ENCODE measurements at regions not wholly inside any gene's neighbourhood (a gene's known extent, or its start where the extent isn't known, plus 50 kb on each side); places are given as distances from the start of the nearest gene placed in this dataset.
"Not testable (repeated sequence)": the region's sequence is repeated elsewhere in the genome, so short reads cannot be mapped to it uniquely, and the experiment has no call there.

DNA sequence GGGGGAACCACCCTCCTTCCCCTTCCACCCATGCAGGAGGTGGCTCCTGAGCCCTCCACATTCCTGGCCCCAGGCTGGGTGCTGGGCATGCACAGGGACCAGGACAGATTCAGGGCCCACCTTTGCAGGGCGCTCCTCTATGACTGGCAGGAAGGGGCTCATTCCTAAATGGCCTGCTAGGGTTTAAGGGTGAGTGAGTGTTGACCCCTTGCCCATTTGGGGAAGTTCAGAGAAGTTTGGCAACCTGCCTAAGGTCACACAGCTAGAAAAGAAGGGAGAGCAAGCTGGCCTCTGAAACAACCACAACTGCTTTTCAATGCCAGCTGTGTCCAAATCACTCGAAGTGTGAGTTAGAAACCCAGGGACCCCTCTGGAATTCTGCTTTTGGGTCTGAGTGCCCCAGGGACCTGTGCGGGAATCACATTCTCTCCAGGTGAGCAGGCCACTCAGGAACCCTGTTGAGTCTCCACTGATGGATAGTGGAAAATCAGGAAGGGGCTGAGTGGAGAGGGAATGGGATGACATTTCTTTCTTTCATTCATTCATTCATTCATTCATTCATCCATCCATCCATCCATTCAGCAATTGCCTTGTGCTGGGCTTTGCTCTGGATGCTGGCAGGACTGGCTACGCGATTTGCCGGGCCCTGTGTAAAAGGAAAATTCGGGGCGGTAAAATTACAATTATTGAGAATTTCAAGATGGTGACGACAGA lies 191.9 kb downstream of the C9orf50 start:
- DNase-seq = no peak

DNA sequence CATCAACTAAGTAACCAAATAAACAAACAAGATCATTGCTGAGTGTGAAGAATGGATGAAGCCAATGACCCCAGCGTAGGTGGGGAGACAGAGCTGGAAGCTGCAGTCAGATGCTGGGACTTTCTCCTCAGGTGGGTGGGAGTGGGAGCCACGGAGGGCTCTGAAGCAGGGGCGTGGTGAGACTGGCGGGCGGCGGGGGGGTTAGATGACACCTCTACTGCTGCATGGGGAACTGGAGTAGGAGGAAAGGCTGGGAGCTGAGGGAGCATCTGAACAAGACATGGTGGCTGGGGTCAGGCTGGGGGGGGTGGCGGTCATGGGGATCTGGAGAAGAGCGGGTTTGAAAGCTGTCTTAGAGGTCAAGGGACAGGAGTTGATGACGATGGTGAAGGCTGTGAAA lies 193.8 kb downstream of the C9orf50 start:
- DNase-seq = no peak

DNA sequence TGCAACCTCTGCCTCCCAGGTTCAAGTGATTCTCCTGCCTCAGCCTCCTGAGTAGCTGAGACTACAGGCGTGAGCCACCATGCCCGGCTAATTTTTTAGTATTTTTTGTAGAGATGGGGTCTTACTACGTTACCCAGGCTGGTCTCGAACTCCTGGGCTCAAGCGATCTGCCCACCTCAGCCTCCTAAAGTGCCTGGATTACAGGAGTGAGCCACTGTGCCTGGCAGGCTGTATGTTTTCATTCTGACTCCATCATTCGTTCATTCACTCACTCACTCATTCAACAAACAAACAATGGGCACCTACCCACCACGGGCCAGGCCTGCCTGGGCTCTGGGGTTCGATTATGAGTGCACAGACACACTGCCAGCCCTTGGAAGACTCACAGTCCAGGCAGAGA lies 197.1 kb downstream of the C9orf50 start:
- not testable (repeated sequence) for DNase-seq

DNA sequence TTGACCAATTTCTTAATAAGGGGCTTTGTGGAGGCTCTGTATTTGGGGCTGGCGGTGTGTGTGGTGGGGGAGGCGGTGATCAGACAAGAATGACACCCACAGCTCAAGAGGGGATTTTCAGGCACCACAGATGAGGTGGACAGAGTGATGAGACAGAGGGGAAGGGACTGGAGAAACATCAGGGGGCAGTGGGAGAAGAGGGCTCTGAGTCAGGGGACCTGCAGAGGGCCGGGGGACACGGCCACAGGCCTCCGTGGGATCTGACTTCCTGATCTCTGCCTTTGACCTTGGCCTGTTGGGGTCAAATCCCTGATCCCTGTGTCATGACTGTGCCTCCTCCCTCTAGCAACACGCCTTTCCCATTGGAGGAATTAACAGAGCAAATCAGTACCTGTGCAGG lies 197.7 kb downstream of the C9orf50 start:
- DNase-seq = no peak

DNA sequence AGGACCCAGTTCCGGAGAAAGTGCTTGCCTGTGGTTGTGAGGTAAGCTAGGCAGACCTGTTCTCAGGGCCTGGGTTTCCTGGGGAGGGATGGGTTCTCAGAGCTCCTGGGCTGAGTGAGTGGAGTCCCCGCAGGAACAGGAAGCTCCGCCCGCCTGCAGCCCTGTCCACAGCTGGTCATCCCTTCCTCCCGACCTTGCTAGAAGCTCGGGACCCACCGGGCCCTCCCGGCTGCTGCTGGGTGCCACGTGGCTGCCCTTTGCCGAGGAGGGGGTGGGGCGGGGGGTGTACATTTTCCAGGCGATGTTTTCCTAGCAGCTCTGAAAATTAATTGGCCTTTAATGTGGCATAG lies 198.1 kb downstream of the C9orf50 start:
- DNase-seq = no peak

DNA sequence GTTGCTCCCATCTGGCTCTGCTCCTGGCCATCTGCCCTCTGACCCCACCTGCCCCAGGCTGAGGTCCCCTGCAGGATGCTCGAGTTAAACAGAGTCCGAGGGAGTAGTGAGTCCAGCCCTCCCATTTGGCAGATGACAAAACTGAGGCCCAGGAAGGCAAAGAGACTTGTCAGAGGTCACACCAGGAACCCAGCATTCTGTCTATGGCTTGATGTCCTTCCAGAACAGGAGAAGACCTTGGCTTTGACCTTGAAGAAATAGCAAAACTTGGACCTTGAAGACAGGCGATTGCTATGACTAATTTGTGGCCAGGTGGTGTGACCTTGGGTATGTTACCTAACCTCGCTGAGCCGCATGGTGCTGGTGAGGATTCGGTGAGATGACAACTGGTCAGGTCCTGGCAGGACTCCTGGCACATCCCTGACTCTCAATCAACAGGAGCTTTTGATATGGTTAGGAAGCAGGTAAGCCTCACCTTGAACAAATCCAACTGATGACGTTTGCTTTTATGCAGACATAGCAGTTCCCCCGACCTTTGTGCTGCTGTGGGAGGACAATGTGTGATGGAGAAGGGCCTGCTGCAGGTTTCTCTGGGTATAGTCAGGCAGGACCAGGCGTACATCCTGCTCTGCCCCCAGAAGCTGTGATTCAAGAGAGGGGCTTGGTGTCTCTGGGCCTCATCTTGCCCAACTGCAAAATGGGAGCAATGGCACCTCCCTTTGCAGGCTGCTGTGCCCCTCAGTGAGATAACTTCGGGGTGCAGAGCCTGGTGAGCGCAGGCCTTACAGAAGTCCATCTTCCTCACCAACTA lies 198.7 kb downstream of the C9orf50 start:
- no peak for DNase-seq

DNA sequence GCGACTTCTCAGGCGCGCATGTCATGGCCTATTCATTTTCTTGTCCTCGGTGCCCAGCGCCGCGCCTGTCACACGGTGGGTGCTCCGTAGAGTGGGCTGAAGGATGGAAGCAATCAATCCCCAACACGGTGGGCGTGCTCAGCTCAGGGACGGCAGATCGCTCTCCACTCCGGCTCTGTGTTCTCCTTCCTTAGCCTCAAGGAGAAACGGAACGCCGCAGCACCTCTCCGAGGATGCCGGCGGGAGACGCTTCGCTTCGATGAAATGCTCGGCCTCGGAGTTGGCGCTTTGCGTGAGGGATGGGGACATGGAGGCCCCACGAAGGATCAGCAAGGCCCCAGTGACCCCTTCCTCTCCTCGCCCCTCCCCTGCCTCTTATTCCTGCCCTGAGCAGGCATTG lies 199.5 kb downstream of the C9orf50 start:
- no peak for DNase-seq

DNA sequence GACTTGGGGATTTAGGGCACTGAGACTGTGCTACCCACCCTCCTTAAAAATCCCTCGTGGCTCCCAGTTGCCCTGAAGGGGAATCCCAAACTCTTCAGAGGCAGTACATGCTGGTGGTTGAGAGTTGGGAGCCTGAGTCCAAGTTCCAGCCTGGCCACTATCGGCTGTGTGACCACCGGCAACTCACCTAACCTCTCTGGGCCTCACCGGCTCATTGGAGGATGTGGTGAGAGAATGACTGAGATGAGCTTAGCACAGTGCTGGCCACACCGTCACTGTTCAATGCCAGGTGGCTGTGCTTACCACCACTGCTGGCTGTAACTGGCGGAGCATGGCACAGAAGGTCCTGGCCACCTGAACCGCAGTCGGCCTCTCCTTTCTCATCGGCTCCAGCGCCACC lies 200.2 kb downstream of the C9orf50 start:
- no peak for DNase-seq

DNA sequence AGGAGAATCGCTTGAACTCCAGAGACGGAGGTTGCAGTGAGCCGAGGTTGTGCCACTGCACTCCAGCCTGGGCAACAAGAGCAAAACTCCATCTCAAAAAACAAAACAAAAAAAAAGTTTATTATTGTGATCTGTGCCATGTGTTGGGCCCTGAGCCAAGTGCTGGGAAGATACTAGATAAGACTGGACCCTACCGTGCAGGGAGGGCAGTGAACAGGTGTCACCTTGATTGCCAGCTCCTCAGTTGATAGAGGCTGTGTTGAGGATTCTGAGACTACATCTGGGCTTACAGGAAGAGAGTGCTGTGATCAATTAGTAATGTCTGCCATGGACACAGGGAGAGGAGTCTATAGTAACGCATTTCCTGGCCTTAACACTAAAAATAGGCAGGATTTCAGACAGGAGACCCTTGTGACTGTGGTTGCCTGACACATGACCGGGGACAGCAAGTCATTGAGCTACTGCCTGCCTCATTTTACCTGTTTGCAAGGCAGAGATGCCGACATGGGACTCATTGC lies 201.5 kb downstream of the C9orf50 start:
- no peak for DNase-seq

DNA sequence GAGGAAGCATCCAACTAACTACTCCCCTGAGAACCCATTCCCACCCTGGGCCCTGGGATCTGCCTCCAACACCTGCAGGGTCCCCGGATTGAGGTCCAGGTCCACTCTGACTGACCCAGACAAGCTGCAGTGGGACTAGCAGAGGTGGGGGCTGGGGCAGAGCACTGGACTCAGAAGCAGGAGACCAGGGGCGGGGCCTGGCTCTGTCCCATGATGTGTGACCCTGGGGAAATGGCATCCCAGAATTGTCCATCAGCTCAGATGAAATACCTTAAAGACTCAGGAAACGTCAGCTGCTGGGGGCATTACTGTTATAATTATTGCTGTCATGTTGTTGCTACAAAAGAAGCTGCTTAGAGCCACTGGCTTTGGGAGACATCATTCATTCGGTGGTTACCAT lies 202.4 kb downstream of the C9orf50 start:
- DNase-seq = no peak

DNA sequence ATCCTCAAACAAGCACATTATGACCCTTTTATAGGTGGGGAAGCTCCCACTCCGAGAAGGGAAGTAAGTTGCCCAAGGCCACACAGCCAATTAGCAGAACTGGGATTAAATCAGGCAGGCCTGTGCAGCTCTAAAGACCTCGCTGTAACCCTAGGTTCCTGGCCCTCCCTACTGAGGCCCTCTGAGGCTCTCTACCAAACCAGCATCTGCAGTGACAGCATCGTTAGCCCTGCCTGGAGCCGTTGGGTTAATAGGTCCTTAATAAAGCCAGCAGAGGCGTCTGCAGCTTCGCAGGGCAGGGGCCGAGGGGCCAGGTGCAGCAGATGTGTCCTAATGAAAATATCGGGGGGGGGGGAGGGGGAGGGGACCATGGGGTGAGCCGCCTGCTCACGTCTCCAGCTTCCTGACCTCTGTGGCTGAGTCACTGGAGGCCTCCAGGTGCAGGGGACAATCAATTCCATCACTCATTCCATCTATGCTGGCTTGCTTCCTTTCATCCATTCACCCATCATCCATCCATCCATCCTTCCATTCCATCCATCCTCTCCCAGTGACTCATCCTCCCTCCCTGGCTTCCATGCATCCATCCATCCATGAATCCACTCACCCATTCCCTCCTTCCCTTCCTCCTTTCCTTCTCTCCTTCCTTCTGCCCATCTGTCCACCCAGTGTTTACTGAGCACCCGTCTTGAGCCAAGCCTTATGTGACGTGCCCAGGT lies 203.9 kb downstream of the C9orf50 start:
- no peak for DNase-seq

DNA sequence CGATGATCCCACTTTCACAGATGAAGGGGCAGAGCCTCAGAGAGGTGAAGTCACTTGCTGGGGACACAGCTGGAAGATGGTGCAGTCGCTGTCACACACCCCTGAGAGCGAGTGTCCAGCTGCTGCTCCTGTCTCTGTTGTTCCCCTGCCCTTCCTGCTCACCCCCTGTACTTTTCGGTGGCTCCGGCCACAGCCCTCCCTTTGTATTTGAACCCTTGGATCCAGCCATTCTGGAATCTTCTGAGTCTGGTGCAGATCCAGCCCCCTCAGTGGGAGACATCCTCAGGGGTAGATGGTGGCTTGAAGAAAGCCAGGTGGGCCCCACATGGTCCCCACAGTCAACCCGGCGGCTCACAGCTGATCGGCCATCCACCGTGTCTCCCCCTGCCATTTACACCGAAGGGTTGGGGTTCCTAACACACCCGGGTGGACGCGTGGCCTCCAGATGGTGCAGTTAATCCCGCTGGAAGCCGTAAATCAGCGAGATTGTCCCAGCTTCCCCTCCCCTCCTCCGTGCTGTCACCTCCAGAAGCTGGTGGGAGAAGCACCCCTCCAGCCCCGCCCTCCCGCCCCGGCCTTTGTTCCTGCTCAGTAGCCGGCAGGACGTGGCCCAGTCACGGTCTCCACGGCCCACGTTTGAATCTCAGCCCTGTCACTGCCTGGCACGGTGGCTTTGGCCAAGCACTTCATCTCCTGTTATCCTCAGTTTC lies 204.8 kb downstream of the C9orf50 start:
- DNase-seq = no peak

DNA sequence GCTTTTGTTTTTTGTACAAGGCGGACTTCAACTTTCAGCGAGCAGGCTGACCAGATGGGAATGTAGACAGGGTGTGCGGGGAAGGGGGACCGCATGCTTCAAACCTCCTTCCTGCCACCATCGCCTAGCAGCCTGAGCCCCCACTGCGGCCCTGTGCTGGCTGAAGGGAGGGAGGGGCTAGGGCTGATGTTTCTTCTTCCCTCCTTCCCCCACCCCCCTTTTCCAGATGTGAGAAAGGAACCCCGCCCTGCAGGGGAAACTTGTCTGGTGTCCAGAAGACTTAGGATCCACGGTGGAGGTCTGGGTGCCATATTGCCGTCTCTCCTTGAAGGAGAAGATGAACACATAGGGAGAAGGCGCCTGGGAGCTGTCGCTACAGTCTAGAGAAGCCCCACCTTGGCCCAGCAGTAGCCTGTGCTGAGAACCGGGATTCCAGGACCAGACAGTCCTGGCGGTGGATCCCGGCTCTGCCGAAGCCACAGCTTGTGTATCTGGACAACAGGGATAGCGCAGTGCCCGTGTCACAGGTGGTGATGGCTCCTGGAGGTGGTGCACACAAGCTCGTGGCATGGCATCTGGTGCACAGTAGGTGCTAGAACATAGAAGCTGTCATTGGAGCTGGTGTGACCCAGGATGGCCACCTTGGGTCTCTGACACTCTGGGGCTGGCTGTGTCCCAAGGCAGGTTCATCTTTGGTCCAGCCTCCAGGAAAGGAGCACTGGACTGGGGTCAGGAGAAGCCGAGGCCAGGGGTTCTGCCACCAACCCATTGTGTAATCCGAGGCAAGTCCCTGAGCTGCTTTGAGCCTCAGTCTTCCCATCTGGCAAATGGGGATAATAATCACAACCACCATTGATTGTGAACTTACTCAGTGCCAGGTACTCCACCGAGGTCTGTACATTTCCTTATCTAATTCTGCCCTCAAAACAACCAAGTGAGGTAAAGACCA lies 205.6 kb downstream of the C9orf50 start:
- DNase-seq = no peak

DNA sequence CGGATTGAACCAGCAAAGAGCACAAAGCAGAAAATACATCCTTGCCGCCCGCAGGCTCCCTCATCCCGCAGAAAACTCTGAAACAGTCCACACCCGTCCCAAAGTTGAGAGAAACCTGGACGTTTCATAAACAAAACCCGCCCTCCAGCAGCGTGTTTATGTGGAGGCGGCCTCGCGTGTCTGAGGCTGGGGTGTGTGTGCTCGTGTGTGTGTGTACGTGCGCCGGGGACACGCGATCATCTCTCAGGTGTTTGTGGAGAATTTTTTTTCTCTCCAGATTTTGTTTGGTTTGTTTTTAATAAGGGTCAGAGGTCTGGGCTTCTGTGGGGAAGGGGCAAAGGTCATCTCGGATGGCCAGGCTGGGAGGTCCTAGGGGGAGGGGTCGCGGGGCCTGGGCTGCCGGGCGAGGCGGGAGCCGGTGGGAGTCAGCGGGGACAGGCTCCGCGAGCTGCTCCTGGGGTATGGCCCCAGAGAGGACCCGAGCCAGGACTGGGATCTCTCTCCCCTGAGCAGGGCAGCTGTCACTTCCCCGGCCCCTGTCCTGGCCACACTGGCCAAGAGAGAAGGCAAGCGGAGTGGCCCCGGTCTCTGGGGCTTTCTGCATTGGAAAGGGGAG lies 206.4 kb downstream of the C9orf50 start:
- DNase-seq = no peak

DNA sequence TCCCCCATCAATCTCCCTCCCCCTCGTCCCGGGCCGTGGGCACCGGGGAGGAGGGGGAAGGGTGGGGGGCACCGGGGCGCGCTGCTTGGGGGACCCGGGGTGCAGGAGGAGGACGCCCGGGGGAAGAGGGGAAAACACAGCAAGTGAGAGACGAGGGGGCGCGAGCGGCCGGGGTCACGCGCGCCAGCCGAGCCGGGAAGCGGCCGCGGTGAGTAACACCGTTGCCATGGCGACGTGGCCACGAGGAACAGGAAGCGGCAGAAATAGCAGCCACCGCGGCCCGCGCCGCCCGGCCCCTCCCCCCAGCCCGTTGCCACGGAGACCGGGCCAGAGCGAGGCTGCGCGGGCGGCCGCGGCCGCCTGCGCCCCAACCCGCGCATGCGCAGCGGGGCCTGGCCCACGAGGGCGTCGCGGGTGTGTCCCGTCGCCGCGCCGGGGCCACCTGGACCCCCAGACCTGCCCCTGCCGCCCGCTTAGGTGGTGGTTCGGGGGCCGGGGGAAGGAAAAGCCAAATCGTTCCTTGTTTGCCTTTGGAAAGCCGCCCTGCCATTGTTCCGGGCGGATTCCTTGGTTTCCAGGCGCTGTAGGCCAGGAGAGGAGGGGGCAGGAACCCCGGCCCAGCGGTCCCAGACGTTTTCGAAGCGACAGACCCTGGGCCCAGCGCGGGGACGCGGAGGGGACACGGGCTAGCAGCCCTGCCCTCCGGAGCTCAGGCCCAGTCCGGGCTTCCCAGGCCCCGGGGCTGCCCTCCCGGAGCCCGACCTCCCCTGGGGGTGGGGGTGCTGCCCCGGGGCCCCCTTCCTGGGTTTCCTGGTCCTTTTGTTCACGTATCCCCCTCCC lies 207.1 kb downstream of the C9orf50 start:
- no peak for DNase-seq

DNA sequence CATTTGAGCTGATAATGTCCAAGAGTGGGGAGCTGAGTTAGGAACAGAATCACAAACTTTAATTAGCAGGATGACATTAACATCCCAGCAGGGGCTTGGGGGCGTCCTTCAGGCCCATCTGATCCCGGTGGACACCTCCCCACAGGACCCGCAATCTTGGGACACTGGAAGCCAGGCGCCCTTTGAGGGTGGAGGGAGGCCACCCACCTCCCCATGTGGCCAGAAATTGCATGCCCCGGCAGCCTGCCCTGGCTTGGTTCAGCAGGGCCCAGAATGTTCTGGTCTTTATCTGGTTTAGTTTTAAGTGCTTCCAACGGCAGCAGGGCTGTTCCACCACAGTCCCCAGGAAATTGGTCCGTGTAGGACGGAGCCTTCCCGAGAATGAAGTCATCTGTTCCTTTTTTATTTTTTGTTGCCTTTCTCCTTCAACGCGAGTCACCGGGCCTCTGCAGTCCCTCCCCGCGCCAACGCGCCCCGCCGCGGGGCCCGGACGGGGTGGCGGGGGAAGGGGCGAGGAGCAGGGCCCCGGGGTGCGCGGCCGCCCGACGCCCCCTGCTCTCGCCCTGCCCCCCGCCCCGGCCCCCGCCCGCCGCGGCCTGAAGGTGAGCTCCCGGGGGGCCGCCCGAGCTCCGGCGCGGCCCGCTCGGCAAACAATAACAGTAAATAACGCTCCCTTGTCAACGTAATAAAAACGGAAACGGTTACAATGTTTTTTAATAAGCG lies 207.9 kb downstream of the C9orf50 start:
- no peak for DNase-seq

DNA sequence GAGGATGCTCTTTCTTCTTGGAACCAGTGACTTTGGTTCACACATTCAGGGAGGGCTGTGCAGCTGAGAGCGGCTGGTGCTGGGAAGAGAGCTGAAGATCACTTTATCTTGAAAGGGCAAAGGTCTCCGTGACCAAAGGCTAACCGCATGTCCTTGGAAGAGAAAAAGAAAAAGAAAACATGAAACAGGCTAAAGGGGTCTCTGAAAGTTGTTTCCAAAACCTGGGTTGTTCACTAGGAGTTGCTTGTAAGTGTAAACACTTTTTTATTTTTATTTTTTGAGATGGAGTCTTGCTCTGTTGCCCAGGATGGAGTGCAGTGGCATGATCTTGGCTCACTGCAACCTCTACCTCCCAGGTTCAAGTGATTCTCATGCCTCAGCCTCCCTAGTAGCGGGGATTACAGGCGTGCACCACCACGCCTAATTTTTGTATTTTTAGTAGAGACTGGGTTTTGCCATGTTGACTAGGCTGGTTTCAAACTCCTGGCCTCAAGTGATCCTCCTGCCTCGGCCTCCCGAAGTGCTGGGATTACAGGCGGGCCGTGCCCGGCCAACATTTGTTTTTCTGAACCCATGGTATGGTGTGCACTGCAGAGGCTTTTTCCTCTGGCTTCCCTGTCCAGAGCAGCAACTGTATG lies 208.6 kb downstream of the C9orf50 start:
- not testable (repeated sequence) for DNase-seq

DNA sequence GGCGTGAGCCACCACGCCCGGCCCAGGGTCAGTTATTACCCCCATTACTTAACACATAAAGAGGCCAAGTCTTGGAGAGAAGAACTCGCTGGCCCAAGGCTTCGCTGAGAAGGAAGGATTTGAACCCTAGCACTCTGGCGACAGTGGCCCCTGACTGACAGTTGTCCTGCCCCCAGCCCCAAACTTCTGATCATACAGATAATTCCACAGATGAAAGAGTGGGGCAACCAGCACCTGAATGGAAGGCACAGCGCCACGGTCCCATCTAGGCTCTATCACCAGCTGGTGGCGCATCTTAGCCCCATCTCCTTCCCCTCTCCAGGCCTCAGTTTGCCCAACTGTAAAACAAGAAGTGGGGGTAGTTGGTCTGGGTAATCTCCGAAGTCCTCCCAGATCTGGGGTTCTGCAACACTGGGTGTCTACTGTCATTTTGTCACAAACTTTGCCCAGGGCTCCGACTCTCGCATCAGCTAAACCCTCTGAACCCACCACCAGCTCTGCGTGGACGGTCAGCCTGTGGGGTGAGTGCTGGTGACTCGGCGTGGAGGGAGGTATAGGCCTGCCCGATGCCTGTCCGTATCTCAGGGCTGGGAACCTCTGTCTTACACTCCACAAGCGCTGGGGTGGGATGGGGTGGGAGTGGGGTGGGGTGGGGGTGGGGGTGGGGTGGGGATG lies 209.3 kb downstream of the C9orf50 start:
- no peak for DNase-seq

DNA sequence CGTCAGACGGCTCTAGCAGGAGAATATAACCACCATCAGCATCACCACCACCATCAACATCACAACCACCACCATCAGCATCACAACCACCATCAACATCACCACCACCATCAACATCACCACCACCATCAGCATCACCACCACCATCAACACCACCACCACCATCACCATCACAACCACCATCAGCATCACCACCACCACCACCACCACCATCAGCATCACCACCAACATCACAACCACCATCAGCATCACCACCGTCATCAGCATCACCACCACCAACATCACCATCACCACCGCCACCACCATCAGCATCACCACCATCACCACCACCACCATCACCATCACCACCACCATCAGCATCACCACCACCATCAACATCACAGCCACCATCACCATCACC lies 210.7 kb downstream of the C9orf50 start:
- DNase-seq = no peak
